Activated naive CD8-positive, alpha-beta T cell treated with anti-CD3 and anti-CD28 coated beads, Interleukin-2, amount 10 ng/mL, durations not matched to agents 7 days and 5 days (primary cell): ENCODE measurements at regions not wholly inside any gene's neighbourhood (a gene's known extent, or its start where the extent isn't known, plus 50 kb on each side); places are given as distances from the start of the nearest gene placed in this dataset.
"Not testable (repeated sequence)": the region's sequence is repeated elsewhere in the genome, so short reads cannot be mapped to it uniquely, and the experiment has no call there.

Source experiments
- ATAC-seq: fragments of 150-1000 bp; cut with Tn5 transposase; one replicate; pipeline ENCODE4 v1.10.0; 2021; ENCODE audit warnings: low read depth, moderate library complexity
- POLR2A ChIA-PET: fragments of 350-600 bp; sonication (Branson Sonifier 250); formaldehyde crosslinking; loops from one replicate; lab custom pipeline; 2021; ENCODE audit warnings: antibody characterized with exemption; lab: Charles Lee
- DNase-seq: peaks from one replicate; pipeline ENCODE4 v3.0.0; 2021
- H3K27ac Mint-ChIP-seq: one replicate; pipeline ENCODE4 v1.8.0; 2022; ENCODE audit warnings: mild to moderate bottlenecking, mixed read lengths
- H3K27me3 Mint-ChIP-seq: one replicate; pipeline ENCODE4 v1.8.0; 2022; ENCODE audit warnings: mild to moderate bottlenecking, moderate library complexity, mixed read lengths
- H3K36me3 Mint-ChIP-seq: one replicate; pipeline ENCODE4 v1.8.0; 2021; ENCODE audit warnings: mild to moderate bottlenecking, mixed read lengths
- H3K4me1 Mint-ChIP-seq: one replicate; pipeline ENCODE4 v1.8.0; 2021; ENCODE audit warnings: mixed read lengths
- H3K4me3 Mint-ChIP-seq: one replicate; pipeline ENCODE4 v1.8.0; 2022; ENCODE audit warnings: mild to moderate bottlenecking, moderate library complexity, mixed read lengths
- H3K9me3 Mint-ChIP-seq: one replicate; pipeline ENCODE4 v1.8.0; 2021; ENCODE audit warnings: mixed read lengths

DNA sequence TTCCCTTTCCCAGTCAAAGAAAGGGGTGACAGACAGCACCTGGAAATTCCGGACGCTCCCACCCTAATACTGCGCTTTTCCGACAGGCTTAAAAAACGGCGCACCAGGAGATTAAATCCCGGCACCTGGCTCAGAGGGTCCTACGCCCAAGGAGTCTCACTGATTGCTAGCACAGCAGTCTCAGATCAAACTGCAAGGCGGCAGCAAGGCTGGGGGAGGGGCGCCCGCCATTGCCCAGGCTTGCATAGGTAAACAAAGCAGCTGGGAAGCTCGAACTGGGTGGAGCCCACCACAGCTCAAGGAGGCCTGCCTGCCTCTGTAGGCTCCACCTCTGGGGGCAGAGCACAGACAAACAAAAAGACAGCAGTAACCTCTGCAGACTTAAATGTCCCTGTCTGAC is 585.7 kb downstream of the TBC1D32 start:
- H3K4me1 Mint-ChIP-seq, ATAC-seq, H3K27me3 Mint-ChIP-seq, H3K4me3 Mint-ChIP-seq, H3K36me3 Mint-ChIP-seq, H3K9me3 Mint-ChIP-seq, H3K27ac Mint-ChIP-seq, DNase-seq: not testable (repeated sequence)
- POLR2A ChIA-PET: interaction anchor here (0.5 kb wide), 1 partner anchor 670 kb away, joined by 3 read pairs; no protein-coding TSS in a partner anchor

DNA sequence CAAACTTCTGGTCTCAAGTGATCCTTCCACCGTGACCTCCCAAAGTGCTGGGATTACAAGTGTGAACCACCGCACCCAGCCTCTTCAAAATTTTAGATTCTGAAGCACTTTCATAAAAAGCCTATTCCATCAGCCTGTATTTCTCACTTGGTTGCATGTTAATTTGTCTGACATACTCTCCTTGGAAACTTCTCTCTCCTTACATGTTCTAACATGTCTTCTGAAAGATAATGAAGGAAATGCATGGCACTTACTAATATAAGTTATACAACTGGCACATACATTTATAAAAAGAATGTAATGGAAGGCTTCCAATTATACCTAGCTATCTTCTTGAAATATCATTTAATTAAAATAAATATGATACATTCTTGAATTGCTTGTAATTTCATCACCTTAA is 597.5 kb downstream of the TBC1D32 start:
- ATAC-seq: no peak

GRCh38 chr6:120735641-120736040 is 598.6 kb downstream of the TBC1D32 start:
- DNase-seq (no peak), ATAC-seq (no peak)
- POLR2A ChIA-PET: no interaction called here
- H3K27ac Mint-ChIP-seq: no peak overlapping the region
- H3K4me1 Mint-ChIP-seq: no peaks in the 10 kb centered on the region
- no peak overlapping the region for H3K4me3 Mint-ChIP-seq
- no peaks in the 10 kb centered on the region for H3K36me3 Mint-ChIP-seq
- peaks cover 2% of the 10 kb centered on the region for H3K9me3 Mint-ChIP-seq
- no peaks in the 10 kb centered on the region for H3K27me3 Mint-ChIP-seq

More for the DNA sequence above, 597.5 kb downstream of the TBC1D32 start:
- Mint-ChIP-seq H3K27me3 (no peaks in the 10 kb centered on the region), H3K36me3 (no peaks in the 10 kb centered on the region), H3K9me3 (peaks cover 2% of the 10 kb centered on the region), H3K4me3 (no peak overlapping the region), H3K27ac (no peak overlapping the region), H3K4me1 (no peaks in the 10 kb centered on the region)
- POLR2A ChIA-PET: no interaction called here
- DNase-seq: no peak

GRCh38 chr6:120711255-120711654 is 623.0 kb downstream of the TBC1D32 start:
- POLR2A ChIA-PET: no interaction called here
- Mint-ChIP-seq H3K27ac (no peak overlapping the region), H3K4me3 (no peak overlapping the region), H3K27me3 (no peaks in the 10 kb centered on the region), H3K36me3 (no peaks in the 10 kb centered on the region), H3K9me3 (peaks cover 15% of the 10 kb centered on the region), H3K4me1 (no peaks in the 10 kb centered on the region)
- ATAC-seq (no peak), DNase-seq (no peak)

GRCh38 chr6:120700001-120700400 is 634.3 kb downstream of the TBC1D32 start:
- no peaks in the 10 kb centered on the region for H3K9me3 Mint-ChIP-seq
- DNase-seq: no peak
- H3K4me3 Mint-ChIP-seq: no peak overlapping the region
- no peak overlapping the region for H3K27ac Mint-ChIP-seq
- ATAC-seq: no peak
- H3K27me3 Mint-ChIP-seq: no peaks in the 10 kb centered on the region
- no peaks in the 10 kb centered on the region for H3K36me3 Mint-ChIP-seq
- H3K4me1 Mint-ChIP-seq: no peaks in the 10 kb centered on the region
- POLR2A ChIA-PET: no interaction called here

DNA sequence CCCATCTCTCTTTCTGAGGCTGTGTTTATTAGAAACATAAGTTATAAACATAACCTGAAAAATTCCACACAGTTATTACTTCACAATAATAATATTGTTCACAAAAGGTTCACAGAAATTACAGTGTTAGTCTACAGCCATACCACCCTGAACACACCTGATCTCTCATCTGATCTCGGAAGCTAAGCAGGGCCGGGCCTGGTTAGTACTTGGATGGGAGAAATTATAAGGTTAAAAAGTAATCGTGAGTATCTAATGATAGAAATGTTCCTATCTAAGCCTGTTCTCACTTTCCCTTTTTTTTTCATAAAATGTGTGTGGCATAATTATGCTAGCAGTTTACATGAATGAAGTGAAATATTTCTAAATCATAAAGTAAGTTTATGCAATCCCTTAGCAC is 647.8 kb downstream of the TBC1D32 start:
- POLR2A ChIA-PET: no interaction called here
- Mint-ChIP-seq H3K4me3 (no peak overlapping the region), H3K9me3 (no peaks in the 10 kb centered on the region), H3K4me1 (no peaks in the 10 kb centered on the region), H3K27me3 (no peaks in the 10 kb centered on the region), H3K36me3 (no peaks in the 10 kb centered on the region), H3K27ac (no peak overlapping the region)
- ATAC-seq: no peak
- DNase-seq: no peak

- peaks cover 2% of the 10 kb centered on the region for H3K9me3 Mint-ChIP-seq
Observed at GRCh38 chr6:120682145-120682544, 652.1 kb downstream of the TBC1D32 start.

GRCh38 chr6:120681204-120681603 is 653.1 kb downstream of the TBC1D32 start:
- no peak overlapping the region for H3K27ac Mint-ChIP-seq
- H3K4me1 Mint-ChIP-seq: no peaks in the 10 kb centered on the region
- DNase-seq (no peak), ATAC-seq (no peak)
- H3K27me3 Mint-ChIP-seq: no peaks in the 10 kb centered on the region
- H3K9me3 Mint-ChIP-seq: peaks cover 2% of the 10 kb centered on the region
- H3K36me3 Mint-ChIP-seq: no peaks in the 10 kb centered on the region
- no peak overlapping the region for H3K4me3 Mint-ChIP-seq
- POLR2A ChIA-PET: no interaction called here

More at GRCh38 chr6:120682145-120682544, 652.1 kb downstream of the TBC1D32 start:
- no peaks in the 10 kb centered on the region for H3K36me3 Mint-ChIP-seq
- H3K27ac Mint-ChIP-seq: no peak overlapping the region
- H3K27me3 Mint-ChIP-seq: no peaks in the 10 kb centered on the region
- POLR2A ChIA-PET: no interaction called here
- DNase-seq (no peak), ATAC-seq (no peak)
- no peaks in the 10 kb centered on the region for H3K4me1 Mint-ChIP-seq
- H3K4me3 Mint-ChIP-seq: no peak overlapping the region

DNA sequence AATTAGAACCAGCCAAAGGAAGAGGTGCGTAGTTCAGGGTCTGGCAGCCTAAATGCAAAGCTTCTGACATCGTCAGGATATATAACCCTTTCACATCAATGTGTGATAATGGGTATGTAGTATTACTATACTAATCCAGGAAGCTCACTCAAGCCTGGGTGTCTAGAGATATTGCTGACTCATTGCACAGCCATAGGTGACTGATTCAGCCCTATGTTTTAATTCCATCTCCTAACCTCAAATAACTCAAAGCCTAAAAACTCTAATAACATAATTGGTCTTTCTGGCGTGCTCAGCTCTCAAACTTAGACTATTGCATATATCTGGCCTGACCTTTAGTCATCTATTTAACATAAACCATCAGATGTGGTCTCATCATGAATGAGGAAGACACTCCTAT is 658.4 kb downstream of the TBC1D32 start:
- no peak for ATAC-seq
- peaks cover under 1% of the 10 kb centered on the region for H3K9me3 Mint-ChIP-seq
- H3K36me3 Mint-ChIP-seq: no peaks in the 10 kb centered on the region
- H3K27ac Mint-ChIP-seq: no peak overlapping the region
- H3K4me1 Mint-ChIP-seq: no peaks in the 10 kb centered on the region
- POLR2A ChIA-PET: no interaction called here
- H3K27me3 Mint-ChIP-seq: no peaks in the 10 kb centered on the region
- H3K4me3 Mint-ChIP-seq: no peak overlapping the region
- no peak for DNase-seq

- no peak for ATAC-seq
- POLR2A ChIA-PET: no interaction called here
- no peak for DNase-seq
- peaks cover 4% of the 10 kb centered on the region for H3K9me3 Mint-ChIP-seq
- H3K27me3 Mint-ChIP-seq: no peaks in the 10 kb centered on the region
- no peak overlapping the region for H3K27ac Mint-ChIP-seq
- H3K4me1 Mint-ChIP-seq: no peaks in the 10 kb centered on the region
- H3K36me3 Mint-ChIP-seq: no peaks in the 10 kb centered on the region
- no peak overlapping the region for H3K4me3 Mint-ChIP-seq
Observed at GRCh38 chr6:120671519-120671918, 662.8 kb downstream of the TBC1D32 start.

DNA sequence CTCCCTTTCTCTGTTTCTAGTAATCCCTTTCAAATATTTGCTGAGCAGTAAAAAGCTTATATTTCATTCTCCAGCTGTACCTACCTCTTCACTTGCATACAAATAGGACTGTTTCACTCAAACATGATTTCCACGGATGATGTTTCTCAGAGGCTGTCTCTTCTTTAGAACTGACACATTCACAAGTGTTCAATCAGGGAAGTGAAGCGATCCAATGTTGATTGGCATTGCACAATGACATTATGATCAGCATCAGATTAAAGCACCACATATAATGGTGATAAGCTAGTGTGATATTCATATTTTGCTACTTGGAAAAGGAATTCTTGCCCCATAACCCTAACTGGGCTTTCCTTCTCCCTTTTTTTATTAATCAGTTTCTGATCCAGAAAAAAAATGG is 681.8 kb downstream of the TBC1D32 start:
- Mint-ChIP-seq H3K27me3 (no peaks in the 10 kb centered on the region), H3K4me1 (no peaks in the 10 kb centered on the region), H3K4me3 (no peak overlapping the region), H3K9me3 (peaks cover 3% of the 10 kb centered on the region), H3K27ac (no peak overlapping the region), H3K36me3 (no peaks in the 10 kb centered on the region)
- no peak for ATAC-seq
- POLR2A ChIA-PET: no interaction called here
- no peak for DNase-seq

DNA sequence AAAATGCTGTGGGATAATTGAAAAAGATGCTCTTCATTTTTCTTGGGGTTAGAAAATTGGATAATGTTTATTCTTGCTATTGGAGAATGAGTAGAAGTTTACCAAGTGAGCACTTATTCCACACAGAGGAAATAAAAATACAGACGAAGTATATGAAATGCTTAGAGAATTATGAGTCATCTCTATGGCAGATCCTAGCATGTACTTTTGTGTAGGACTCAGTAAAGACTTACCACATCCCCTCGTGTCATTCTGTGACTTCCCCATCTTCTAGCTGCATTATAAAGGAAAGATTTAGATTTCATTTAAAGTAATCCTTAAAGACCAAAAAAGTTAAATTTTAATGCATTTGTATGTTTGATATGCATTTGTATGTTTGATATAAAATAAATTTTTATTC is 685.6 kb downstream of the TBC1D32 start:
- no peak overlapping the region for H3K27ac Mint-ChIP-seq
- no peaks in the 10 kb centered on the region for H3K36me3 Mint-ChIP-seq
- H3K4me3 Mint-ChIP-seq: no peak overlapping the region
- no peaks in the 10 kb centered on the region for H3K4me1 Mint-ChIP-seq
- peaks cover 3% of the 10 kb centered on the region for H3K9me3 Mint-ChIP-seq
- POLR2A ChIA-PET: no interaction called here
- H3K27me3 Mint-ChIP-seq: no peaks in the 10 kb centered on the region
- ATAC-seq: no peak
- no peak for DNase-seq

- Mint-ChIP-seq H3K4me3 (no peak overlapping the region), H3K9me3 (peaks cover 3% of the 10 kb centered on the region), H3K27ac (no peak overlapping the region), H3K27me3 (no peaks in the 10 kb centered on the region), H3K36me3 (no peaks in the 10 kb centered on the region), H3K4me1 (no peaks in the 10 kb centered on the region)
- no peak for ATAC-seq
- POLR2A ChIA-PET: no interaction called here
- DNase-seq: no peak
Observed at GRCh38 chr6:120646101-120646500, 688.2 kb downstream of the TBC1D32 start.

DNA sequence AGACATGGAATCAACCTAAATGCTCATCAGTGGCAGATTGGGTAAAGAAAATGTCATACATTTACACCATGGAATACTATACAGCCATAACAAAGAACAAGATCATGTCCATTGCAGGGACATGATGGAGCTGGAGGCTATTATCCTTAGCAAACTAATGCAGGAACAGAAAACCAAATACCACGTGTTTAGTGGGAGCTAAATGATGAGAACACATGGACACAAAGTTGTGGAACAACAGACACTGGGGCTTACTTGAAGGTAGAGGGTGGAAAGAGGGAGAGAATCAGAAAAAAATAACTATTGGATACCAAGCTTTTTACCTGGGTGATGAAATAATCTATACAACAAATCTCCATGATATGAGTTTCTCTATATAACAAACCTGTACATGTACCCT is 701.3 kb downstream of the TBC1D32 start:
- Mint-ChIP-seq H3K27ac (no peak overlapping the region), H3K4me3 (no peak overlapping the region), H3K4me1 (no peaks in the 10 kb centered on the region), H3K27me3 (no peaks in the 10 kb centered on the region), H3K9me3 (peaks cover 4% of the 10 kb centered on the region), H3K36me3 (no peaks in the 10 kb centered on the region)
- DNase-seq: no peak
- ATAC-seq: no peak
- POLR2A ChIA-PET: no interaction called here

DNA sequence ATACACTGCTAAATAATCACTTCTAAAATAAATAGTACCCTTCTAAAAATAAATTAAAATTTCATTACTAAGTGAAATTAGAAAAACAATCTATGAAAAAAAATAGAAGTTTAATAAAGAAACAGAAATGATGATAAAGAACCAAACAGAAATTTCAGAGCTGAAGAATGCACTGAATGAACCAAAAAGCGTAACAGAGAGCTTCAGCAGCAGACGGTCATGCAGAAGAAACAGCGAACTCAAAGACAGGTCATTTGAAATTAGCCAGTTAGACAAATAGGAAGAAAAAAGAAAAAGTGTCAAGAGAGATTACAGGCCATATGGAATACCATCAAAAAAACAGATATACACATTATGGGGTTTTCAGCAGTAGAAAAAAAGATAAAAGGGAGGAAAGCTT is 706.7 kb downstream of the TBC1D32 start:
- no peak overlapping the region for H3K27ac Mint-ChIP-seq
- peaks cover 2% of the 10 kb centered on the region for H3K9me3 Mint-ChIP-seq
- H3K36me3 Mint-ChIP-seq: no peaks in the 10 kb centered on the region
- H3K4me1 Mint-ChIP-seq: no peaks in the 10 kb centered on the region
- ATAC-seq (no peak), DNase-seq (no peak)
- POLR2A ChIA-PET: no interaction called here
- H3K27me3 Mint-ChIP-seq: no peaks in the 10 kb centered on the region
- no peak overlapping the region for H3K4me3 Mint-ChIP-seq
